GM12872 (cell line): ENCODE measurements at regions not wholly inside any gene's neighbourhood (a gene's known extent, or its start where the extent isn't known, plus 50 kb on each side); places are given as distances from the start of the nearest gene placed in this dataset.

ENCODE experiments used
- CTCF ChIP-seq: IDR thresholded peaks from 3 replicates; pipeline ENCODE4 v1.5.1; 2011; ENCODE audit warnings: low read depth, mild to moderate bottlenecking, low read length, moderate library complexity; ENCODE audit not compliant: insufficient read depth

- TF ChIP-seq CTCF: no peak
These were observed 58.5 kb upstream of the BOC start for GRCh38 chr3:113152849-113153248.

DNA sequence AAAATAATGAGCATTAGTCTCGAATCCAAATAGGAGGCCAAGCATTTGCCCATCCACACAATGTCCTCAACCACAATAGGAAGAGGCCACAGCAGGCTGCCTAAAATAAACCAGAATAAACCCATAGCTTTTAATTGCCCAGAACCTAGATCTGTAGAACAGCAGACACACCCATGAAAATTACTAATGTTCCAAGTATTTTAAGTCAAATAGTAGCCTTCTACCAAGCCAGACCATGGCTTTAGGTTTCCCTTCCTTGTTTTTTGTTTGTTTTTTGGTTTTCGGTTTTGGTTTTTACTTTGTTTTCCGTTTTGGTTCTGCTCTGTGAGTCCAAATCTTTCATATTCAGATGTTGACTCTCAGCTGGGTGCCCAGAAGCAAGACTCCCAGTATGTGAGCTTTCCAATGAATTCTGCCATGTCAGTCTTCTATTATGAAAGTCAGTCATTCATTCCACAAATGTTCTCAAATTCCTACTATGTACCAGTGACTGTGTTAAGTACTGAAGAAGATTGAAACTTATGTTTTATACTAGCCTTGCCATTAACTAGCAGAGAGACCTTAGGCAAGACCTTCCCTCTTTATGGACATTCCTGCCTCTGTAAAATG, 57.8 kb upstream of the BOC start:
- no peak for TF ChIP-seq CTCF

DNA sequence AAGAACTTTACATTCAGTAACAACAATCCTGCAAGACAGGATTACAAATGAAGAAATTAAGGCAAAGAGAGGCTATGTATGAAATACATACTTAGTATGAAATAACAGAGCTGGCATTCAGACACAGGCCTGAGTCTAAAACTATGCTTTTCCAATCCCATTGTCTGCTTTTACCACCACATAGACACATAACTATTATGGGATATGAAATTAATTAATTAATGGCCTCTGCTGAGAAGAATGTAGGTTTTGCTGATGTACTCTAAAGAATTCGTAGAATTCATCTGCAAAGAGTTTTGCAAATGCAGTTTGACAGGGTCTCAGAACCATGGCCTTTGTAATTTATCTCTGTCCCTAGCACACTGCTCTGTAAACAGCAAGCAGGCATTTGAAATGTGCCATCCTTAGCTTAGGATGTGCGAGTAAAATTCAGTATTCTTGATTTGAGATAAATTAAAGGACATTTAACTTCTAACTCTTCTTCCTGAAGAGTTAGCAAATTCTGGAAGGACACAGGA, 54.5 kb upstream of the BOC start:
- no peak for TF ChIP-seq CTCF

GRCh38 chr3:113157408-113158030, 53.8 kb upstream of the BOC start:
- TF ChIP-seq CTCF: no peak

GRCh38 chr3:113158171-113158570, 53.2 kb upstream of the BOC start:
- TF ChIP-seq CTCF: no peak
